ENCODE measurements at regions not wholly inside any gene's neighbourhood (a gene's known extent, or its start where the extent isn't known, plus 50 kb on each side); places are given as distances from the start of the nearest gene placed in this dataset.

- H3K27me3 ChIP-seq (ENCODE audit: insufficient read depth, low read depth): no peaks in the 10 kb centered on the region
- H3K9me2 ChIP-seq (ENCODE audit: insufficient read depth): no peaks in the 10 kb centered on the region
- TF ChIP-seq EZH2 (IDR thresholded peaks at IDR 0.05; ENCODE audit: low read depth): no peak
- TF ChIP-seq, protein P1, sequence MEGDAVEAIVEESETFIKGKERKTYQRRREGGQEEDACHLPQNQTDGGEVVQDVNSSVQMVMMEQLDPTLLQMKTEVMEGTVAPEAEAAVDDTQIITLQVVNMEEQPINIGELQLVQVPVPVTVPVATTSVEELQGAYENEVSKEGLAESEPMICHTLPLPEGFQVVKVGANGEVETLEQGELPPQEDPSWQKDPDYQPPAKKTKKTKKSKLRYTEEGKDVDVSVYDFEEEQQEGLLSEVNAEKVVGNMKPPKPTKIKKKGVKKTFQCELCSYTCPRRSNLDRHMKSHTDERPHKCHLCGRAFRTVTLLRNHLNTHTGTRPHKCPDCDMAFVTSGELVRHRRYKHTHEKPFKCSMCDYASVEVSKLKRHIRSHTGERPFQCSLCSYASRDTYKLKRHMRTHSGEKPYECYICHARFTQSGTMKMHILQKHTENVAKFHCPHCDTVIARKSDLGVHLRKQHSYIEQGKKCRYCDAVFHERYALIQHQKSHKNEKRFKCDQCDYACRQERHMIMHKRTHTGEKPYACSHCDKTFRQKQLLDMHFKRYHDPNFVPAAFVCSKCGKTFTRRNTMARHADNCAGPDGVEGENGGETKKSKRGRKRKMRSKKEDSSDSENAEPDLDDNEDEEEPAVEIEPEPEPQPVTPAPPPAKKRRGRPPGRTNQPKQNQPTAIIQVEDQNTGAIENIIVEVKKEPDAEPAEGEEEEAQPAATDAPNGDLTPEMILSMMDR (conservative IDR thresholded peaks at IDR 0.05): no peak
- no peaks in the 10 kb centered on the region for H3K36me3 ChIP-seq (ENCODE audit: low read depth)
- ChIA-PET POLR2A (ENCODE audit: unreplicated experiment) (no interaction called here), CTCF (no interaction called here)
- BruUV-seq (replicated peaks): no TSS peak
- no peaks in the 10 kb centered on the region for H3K79me2 ChIP-seq (ENCODE audit: low read depth)
- 0 out of 2 replicates have a peak, but pooled peaks cover 6% of the 10 kb centered on the region for H3K4me1 ChIP-seq (replicated peaks; ENCODE audit: insufficient read depth)
- no peak overlapping the region for H3K27ac ChIP-seq
- H2AFZ ChIP-seq: no peak overlapping the region
- intact Hi-C loops (cut with micrococcal nuclease; ENCODE audit: unreplicated experiment): no loop called here
- no peaks in the 10 kb centered on the region for H4K20me1 ChIP-seq (ENCODE audit: insufficient read depth)
- no peak for DNase-seq
- peaks cover 16% of the 10 kb centered on the region; the same call in 1 of the 2 replicates for H3K9me3 ChIP-seq (ENCODE audit: insufficient read depth, low read depth)
- H3K4me2 ChIP-seq: no peak overlapping the region
- H3K4me3 ChIP-seq: no peak overlapping the region
- no peaks in the 10 kb centered on the region for H3F3A ChIP-seq (ENCODE audit: insufficient read depth, low read depth)
Measured at GRCh38 chr1:47532921-47533792, 95.3 kb downstream of the FOXD2 start.

DNA sequence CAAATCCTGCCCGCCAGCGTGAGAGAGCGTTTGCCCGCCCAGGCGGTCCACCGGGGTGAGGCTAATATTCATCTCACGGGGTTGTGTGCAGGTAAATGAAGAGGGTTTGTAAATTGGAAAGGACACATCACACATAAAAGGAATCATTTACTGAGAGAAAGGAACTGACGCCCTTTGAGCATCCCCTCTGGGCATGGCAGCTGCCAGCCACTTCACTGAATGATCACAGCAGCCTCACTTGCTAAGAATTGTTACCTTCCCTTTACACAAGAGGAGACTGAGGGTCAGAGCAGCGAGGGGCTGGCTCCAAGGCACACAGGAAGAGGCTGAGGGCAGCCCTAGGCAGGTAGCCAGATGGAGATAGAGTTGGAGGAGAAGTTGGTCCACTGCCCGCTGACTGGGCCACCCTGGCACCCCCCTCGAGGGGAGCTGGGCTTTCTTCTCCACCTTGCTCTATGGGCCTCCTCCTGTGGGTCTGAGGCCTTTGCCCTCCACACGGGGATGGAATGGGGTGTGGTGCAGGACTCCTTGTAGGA lies 96.0 kb downstream of the FOXD2 start:
- H3K4me1 ChIP-seq (replicated peaks; ENCODE audit: insufficient read depth): 0 out of 2 replicates have a peak, but pooled peaks cover 6% of the 10 kb centered on the region
- TF ChIP-seq, protein P1 (conservative IDR thresholded peaks at IDR 0.05): no peak
- POLR2A ChIA-PET (ENCODE audit: unreplicated experiment): no interaction called here
- H3K36me3 ChIP-seq (ENCODE audit: low read depth): no peaks in the 10 kb centered on the region
- no TSS peak for BruUV-seq (replicated peaks)
- intact Hi-C loops (cut with micrococcal nuclease; ENCODE audit: unreplicated experiment): no loop called here
- CTCF ChIA-PET: no interaction called here
- H3K4me2 ChIP-seq: no peak overlapping the region
- H2AFZ ChIP-seq: no peak overlapping the region
- no peaks in the 10 kb centered on the region for H3K27me3 ChIP-seq (ENCODE audit: insufficient read depth, low read depth)
- DNase-seq: no peak
- no peak overlapping the region for H3K4me3 ChIP-seq
- no peak overlapping the region for H3K27ac ChIP-seq
- no peaks in the 10 kb centered on the region for H3F3A ChIP-seq (ENCODE audit: insufficient read depth, low read depth)
- no peaks in the 10 kb centered on the region for H3K9me2 ChIP-seq (ENCODE audit: insufficient read depth)
- peaks cover 10% of the 10 kb centered on the region; the same call in 1 of the 2 replicates for H3K9me3 ChIP-seq (ENCODE audit: insufficient read depth, low read depth)
- H3K79me2 ChIP-seq (ENCODE audit: low read depth): no peaks in the 10 kb centered on the region
- no peaks in the 10 kb centered on the region for H4K20me1 ChIP-seq (ENCODE audit: insufficient read depth)

- no peaks in the 10 kb centered on the region for H4K20me1 ChIP-seq (ENCODE audit: insufficient read depth)
- H3K27me3 ChIP-seq (ENCODE audit: insufficient read depth, low read depth): no peaks in the 10 kb centered on the region
- H3K4me3 ChIP-seq: no peak overlapping the region
- no peak overlapping the region for H2AFZ ChIP-seq
- no peak overlapping the region for H3K27ac ChIP-seq
- H3K9me3 ChIP-seq (ENCODE audit: insufficient read depth, low read depth): peaks cover 4% of the 10 kb centered on the region; the same call in 1 of the 2 replicates
- CTCF ChIA-PET: no interaction called here
- intact Hi-C loops (cut with micrococcal nuclease; ENCODE audit: unreplicated experiment): no loop called here
- BruUV-seq (replicated peaks): no TSS peak
- H3K4me1 ChIP-seq (replicated peaks; ENCODE audit: insufficient read depth): 0 out of 2 replicates have a peak, but pooled peaks cover 6% of the 10 kb centered on the region
- TF ChIP-seq, protein P1 (conservative IDR thresholded peaks at IDR 0.05): no peak
- TF ChIP-seq EZH2 (IDR thresholded peaks at IDR 0.05; ENCODE audit: low read depth): no peak
- DNase-seq: no peak
- H3F3A ChIP-seq (ENCODE audit: insufficient read depth, low read depth): no peaks in the 10 kb centered on the region
- no peaks in the 10 kb centered on the region for H3K79me2 ChIP-seq (ENCODE audit: low read depth)
- POLR2A ChIA-PET (ENCODE audit: unreplicated experiment): no interaction called here
- no peaks in the 10 kb centered on the region for H3K36me3 ChIP-seq (ENCODE audit: low read depth)
- no peak overlapping the region for H3K4me2 ChIP-seq
- H3K9me2 ChIP-seq (ENCODE audit: insufficient read depth): no peaks in the 10 kb centered on the region
Measured at GRCh38 chr1:47534436-47534835, 96.6 kb downstream of the FOXD2 start.
